Ishikawa (cell line): ENCODE measurements at regions not wholly inside any gene's neighbourhood (a gene's known extent, or its start where the extent isn't known, plus 50 kb on each side); places are given as distances from the start of the nearest gene placed in this dataset.

Experiments used
- FOXM1 ChIP-seq: IDR thresholded peaks from 2 replicates; pipeline ENCODE4 v1.6.1; 2012; ENCODE audit warnings: low read depth, borderline replicate concordance
- TCF12 ChIP-seq: IDR thresholded peaks from 2 replicates; pipeline ENCODE4 v1.6.1; 2012; ENCODE audit warnings: low read depth

GRCh38 chr4:147355847-147356246, 125.0 kb upstream of the EDNRA start:
- no peak for TF ChIP-seq FOXM1
- no peak for TF ChIP-seq TCF12
